K562 (cell line): ENCODE measurements at regions not wholly inside any gene's neighbourhood (a gene's known extent, or its start where the extent isn't known, plus 50 kb on each side); places are given as distances from the start of the nearest gene placed in this dataset.

Experiments
- ATF3 ChIP-seq, 2 experiments: fragments of 450-650 bp in 1 of 2; sonication (generic) in 1 of 2; formaldehyde crosslinking in 1 of 2; IDR thresholded peaks in 1 of 2; conservative IDR thresholded peaks in 1 of 2; 2 replicates each; pipeline versions ENCODE4 v1.6.1 to v1.8.1; 2016 to 2023; ENCODE audit warnings: mild to moderate bottlenecking in 2 of 2, moderate library complexity in 2 of 2, inconsistent platforms in 1 of 2, missing genetic modification reagents in 1 of 2
- CTCF ChIP-seq, 3 experiments: IDR thresholded peaks in 2 of 3; conservative IDR thresholded peaks in 1 of 3; 2 replicates each; pipeline ENCODE4 v1.5.1; 2011 to 2012; ENCODE audit warnings: low read length in 3 of 3, mild to moderate bottlenecking in 3 of 3, control low read depth in 2 of 3, improper control_type of control experiment in 1 of 3, inconsistent platforms in 1 of 3, low read depth in 1 of 3, mixed read lengths in 1 of 3, moderate library complexity in 1 of 3; ENCODE audit not compliant: insufficient read depth in 2 of 3
- EZH2 ChIP-seq: IDR thresholded peaks from 2 replicates; pipeline ENCODE4 v1.6.1; 2012; ENCODE audit warnings: low read depth, mild to moderate bottlenecking, inconsistent platforms, low read length, borderline replicate concordance
- GTF2F1 ChIP-seq: IDR thresholded peaks from 2 replicates; pipeline ENCODE4 v1.6.1; 2011; ENCODE audit warnings: low read depth, low read length, improper control_type of control experiment
- POLR2H ChIP-seq: IDR thresholded peaks from 2 replicates; pipeline ENCODE4 v1.6.1; 2016; ENCODE audit warnings: missing genetic modification characterization, low read depth, mild to moderate bottlenecking, control low read depth, missing compliant biosample characterization, moderate library complexity
- SIN3B ChIP-seq: fragments of 450-650 bp; IDR thresholded peaks from 2 replicates; pipeline ENCODE4 v1.6.1; 2017; ENCODE audit warnings: low read depth, mild to moderate bottlenecking, moderate library complexity
- SREBF2 ChIP-seq: sonication (generic); formaldehyde crosslinking; IDR thresholded peaks from 2 replicates; pipeline ENCODE4 v1.4.0; 2020; ENCODE audit warnings: mild to moderate bottlenecking, missing genetic modification reagents
- SUPT5H ChIP-seq: fragments of 450-650 bp; IDR thresholded peaks from 2 replicates; pipeline ENCODE4 v1.6.1; 2016
- TEAD2 ChIP-seq: fragments of 450-650 bp; IDR thresholded peaks from 2 replicates; pipeline ENCODE4 v1.6.1; 2016; ENCODE audit warnings: missing genetic modification characterization, control low read depth, missing compliant biosample characterization
- THAP12 ChIP-seq: fragments of 250-450 bp; sonication (Bioruptor Pico); IDR thresholded peaks from 2 replicates; pipeline ENCODE4 v1.9.0; 2021; ENCODE audit warnings: mild to moderate bottlenecking, inconsistent platforms
- ZNF57 ChIP-seq: fragments of 450-650 bp; formaldehyde crosslinking; IDR thresholded peaks from 2 replicates; pipeline ENCODE4 v1.4.0; 2020; ENCODE audit warnings: mild to moderate bottlenecking, moderate library complexity

GRCh38 chr5:173429489-173430150 is 101.4 kb upstream of the STC2 start:
- TF ChIP-seq EZH2: no peak
- TF ChIP-seq ATF3 (IDR thresholded peaks at IDR 0.05): no peak
- TF ChIP-seq ATF3 (CRISPR knock-in tag; conservative IDR thresholded peaks at IDR 0.05): no peak
- no peak for TF ChIP-seq CTCF (IDR thresholded peaks at IDR 0.05 in 2 of 3, conservative IDR thresholded peaks at IDR 0.05 in 1 of 3; ENCODE audit: insufficient read depth in 2 of 3, low read depth in 1 of 3, low read length in 3 of 3)
- TF ChIP-seq SIN3B: no peak
- no peak for TF ChIP-seq ZNF57 (CRISPR knock-in tag)
- no peak for TF ChIP-seq SREBF2 (CRISPR knock-in tag)
- no peak for TF ChIP-seq SUPT5H
- no peak for TF ChIP-seq TEAD2 (tag)
- TF ChIP-seq GTF2F1: no peak
- no peak for TF ChIP-seq THAP12 (CRISPR knock-in tag)
- TF ChIP-seq POLR2H (tag): no peak
